ENCODE measurements at regions not wholly inside any gene's neighbourhood (a gene's known extent, or its start where the extent isn't known, plus 50 kb on each side); places are given as distances from the start of the nearest gene placed in this dataset.

- no peak for DNase-seq
Measured at GRCh38 chr1:117678246-117678977, 72.6 kb downstream of the TENT5C start.

- DNase-seq, result no peak
Measured at GRCh38 chr1:117679299-117679698, 73.5 kb downstream of the TENT5C start.

GRCh38 chr1:117679868-117680267 lies 74.0 kb downstream of the TENT5C start:
- no peak for DNase-seq

- DNase-seq, result no peak
Measured at GRCh38 chr1:117680316-117681002, 74.6 kb downstream of the TENT5C start.

- DNase-seq, result no peak
Measured at GRCh38 chr1:117681093-117681900, 75.4 kb downstream of the TENT5C start.

GRCh38 chr1:117681901-117682250 lies 76.0 kb downstream of the TENT5C start:
- no peak for DNase-seq

- no peak for DNase-seq
Measured at GRCh38 chr1:117682372-117682771, 76.5 kb downstream of the TENT5C start.

GRCh38 chr1:117683571-117684285 lies 77.9 kb downstream of the TENT5C start:
- no peak for DNase-seq

- DNase-seq, result peak; percentile 53
Measured at GRCh38 chr1:117685936-117686806, 80.3 kb downstream of the TENT5C start.

GRCh38 chr1:117686907-117687306 lies 81.1 kb downstream of the TENT5C start:
- no peak for DNase-seq

- DNase-seq, result no peak
Measured at GRCh38 chr1:117689997-117690625, 84.3 kb downstream of the TENT5C start.

GRCh38 chr1:117691942-117692341 lies 86.1 kb downstream of the TENT5C start:
- no peak for DNase-seq

- DNase-seq, result no peak
Measured at GRCh38 chr1:117694543-117694942, 88.7 kb downstream of the TENT5C start.

GRCh38 chr1:117695796-117696490 lies 90.1 kb downstream of the TENT5C start:
- no peak for DNase-seq

GRCh38 chr1:117696561-117696960 lies 90.7 kb downstream of the TENT5C start:
- no peak for DNase-seq

GRCh38 chr1:117697220-117697781 lies 91.5 kb downstream of the TENT5C start:
- no peak for DNase-seq

GRCh38 chr1:117698398-117699160 lies 92.7 kb downstream of the TENT5C start:
- DNase-seq, result no peak

- no peak for DNase-seq
Measured at GRCh38 chr1:117699953-117700352, 94.1 kb downstream of the TENT5C start.

- no peak for DNase-seq
Measured at GRCh38 chr1:117702654-117703053, 96.8 kb downstream of the TENT5C start.

GRCh38 chr1:117707371-117707770 lies 101.5 kb downstream of the TENT5C start:
- DNase-seq, result no peak
